MM.1S (cell line): ENCODE measurements at regions not wholly inside any gene's neighbourhood (a gene's known extent, or its start where the extent isn't known, plus 50 kb on each side); places are given as distances from the start of the nearest gene placed in this dataset.

Experiments
- CTCF ChIP-seq: fragments of 300-600 bp; sonication (generic); IDR thresholded peaks from 2 replicates; pipeline ENCODE4 v1.5.1; 2016; ENCODE audit warnings: antibody characterized with exemption, low read length, mixed read lengths
- EZH2phosphoT487 ChIP-seq: fragments of 300-600 bp; sonication (generic); IDR thresholded peaks from 2 replicates; pipeline ENCODE4 v1.6.1; 2018; ENCODE audit warnings: antibody characterized with exemption, low read length

- TF ChIP-seq EZH2phosphoT487: no peak
- TF ChIP-seq CTCF: no peak
Observed at GRCh38 chr3:17823036-17823435, 80.6 kb upstream of the TBC1D5 start.
